ENCODE measurements at regions not wholly inside any gene's neighbourhood (a gene's known extent, or its start where the extent isn't known, plus 50 kb on each side); places are given as distances from the start of the nearest gene placed in this dataset.
"Not testable (repeated sequence)": the region's sequence is repeated elsewhere in the genome, so short reads cannot be mapped to it uniquely, and the experiment has no call there.

GRCh38 chr3:88000853-88001252, 58.0 kb downstream of the CGGBP1 start:
- DNase-seq (ENCODE audit: low read depth), result no peak

- DNase-seq (ENCODE audit: low read depth), result no peak
Observed at GRCh38 chr3:87997966-87998365, 60.8 kb downstream of the CGGBP1 start.

GRCh38 chr3:87997298-87997697, 61.5 kb downstream of the CGGBP1 start:
- peak; percentile 11 for DNase-seq (ENCODE audit: low read depth)

- no peak for DNase-seq (ENCODE audit: low read depth)
Observed at GRCh38 chr3:87996882-87997281, 61.9 kb downstream of the CGGBP1 start.

GRCh38 chr3:87993566-87993965, 65.2 kb downstream of the CGGBP1 start:
- no peak for DNase-seq (ENCODE audit: low read depth)

- DNase-seq (ENCODE audit: low read depth), result no peak
Observed at GRCh38 chr3:87987952-87988351, 70.9 kb downstream of the CGGBP1 start.

- DNase-seq (ENCODE audit: low read depth), result no peak
Observed at GRCh38 chr3:87982421-87982820, 76.4 kb downstream of the CGGBP1 start.

- DNase-seq (ENCODE audit: low read depth), result no peak
Observed at GRCh38 chr3:87979527-87979926, 79.3 kb downstream of the CGGBP1 start.

GRCh38 chr3:87977765-87978164, 81.0 kb downstream of the CGGBP1 start:
- DNase-seq (ENCODE audit: low read depth), result no peak

- no peak for DNase-seq (ENCODE audit: low read depth)
Observed at GRCh38 chr3:87975716-87976115, 83.1 kb downstream of the CGGBP1 start.

GRCh38 chr3:87973906-87974305, 84.9 kb downstream of the CGGBP1 start:
- DNase-seq (ENCODE audit: low read depth), result no peak

GRCh38 chr3:87969620-87970019, 89.2 kb downstream of the CGGBP1 start:
- DNase-seq (ENCODE audit: low read depth), result no peak

GRCh38 chr3:87968668-87969067, 90.1 kb downstream of the CGGBP1 start:
- no peak for DNase-seq (ENCODE audit: low read depth)

GRCh38 chr3:87958289-87958688, 100.5 kb downstream of the CGGBP1 start:
- no peak for DNase-seq (ENCODE audit: low read depth)

- DNase-seq (ENCODE audit: low read depth), result no peak
Observed at GRCh38 chr3:87957575-87957974, 101.2 kb downstream of the CGGBP1 start.

GRCh38 chr3:87949879-87950208, 109.0 kb downstream of the CGGBP1 start:
- DNase-seq (ENCODE audit: low read depth), result no peak

- DNase-seq (ENCODE audit: low read depth), result no peak
Observed at GRCh38 chr3:87949189-87949878, 109.5 kb downstream of the CGGBP1 start.

GRCh38 chr3:87946007-87946406, 112.8 kb downstream of the CGGBP1 start:
- DNase-seq (ENCODE audit: low read depth), result not testable (repeated sequence)

- DNase-seq (ENCODE audit: low read depth), result not testable (repeated sequence)
Observed at GRCh38 chr3:87942256-87942655, 116.5 kb downstream of the CGGBP1 start.

GRCh38 chr3:87924485-87924884, 134.3 kb downstream of the CGGBP1 start:
- DNase-seq (ENCODE audit: low read depth), result no peak

- no peak for DNase-seq (ENCODE audit: low read depth)
Observed at GRCh38 chr3:87920549-87920948, 138.3 kb downstream of the CGGBP1 start.

GRCh38 chr3:87901141-87901540, 157.7 kb downstream of the CGGBP1 start:
- DNase-seq (ENCODE audit: low read depth), result no peak

- no peak for DNase-seq (ENCODE audit: low read depth)
Observed at GRCh38 chr3:87900061-87900460, 158.7 kb downstream of the CGGBP1 start.

GRCh38 chr3:87898971-87899370, 159.8 kb downstream of the CGGBP1 start:
- no peak for DNase-seq (ENCODE audit: low read depth)

GRCh38 chr3:87895983-87896382, 162.8 kb downstream of the CGGBP1 start:
- DNase-seq (ENCODE audit: low read depth), result no peak

Data from stimulated activated CD8-positive, alpha-beta memory T cell treated with anti-CD3 and anti-CD28 coated beads, Interleukin-12 subunit alpha, Interleukin-12 subunit beta, amount 100 ng/mL, for 1 hour (primary cell).